ENCODE measurements at regions not wholly inside any gene's neighbourhood (a gene's known extent, or its start where the extent isn't known, plus 50 kb on each side); places are given as distances from the start of the nearest gene placed in this dataset.

DNA sequence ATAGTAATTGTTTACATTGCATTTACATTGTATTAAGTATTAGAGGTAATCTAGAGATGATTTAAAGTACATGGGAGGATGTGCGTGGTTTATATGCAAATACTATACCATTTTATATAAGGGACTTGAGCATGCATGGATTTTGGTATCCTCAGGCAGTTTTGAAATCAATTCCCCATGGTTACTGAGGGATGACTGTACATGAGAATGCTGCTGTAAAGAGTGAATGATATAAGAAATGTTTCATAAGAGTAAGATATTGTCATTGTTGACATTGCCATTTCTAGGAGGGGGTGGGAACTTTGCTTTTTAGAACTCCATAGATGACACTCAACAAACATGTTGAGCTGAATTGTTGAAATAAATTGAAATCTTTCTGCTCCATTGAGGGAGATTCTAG lies 185.0 kb downstream of the SEMA6A start:
- no peaks in the 10 kb centered on the region for H3K79me2 ChIP-seq (ENCODE audit: low read length)
- H3K4me3 ChIP-seq (ENCODE audit: low read length) = no peak overlapping the region
- H3K4me2 ChIP-seq (ENCODE audit: low read length) = no peak overlapping the region
- TF ChIP-seq, protein P1, sequence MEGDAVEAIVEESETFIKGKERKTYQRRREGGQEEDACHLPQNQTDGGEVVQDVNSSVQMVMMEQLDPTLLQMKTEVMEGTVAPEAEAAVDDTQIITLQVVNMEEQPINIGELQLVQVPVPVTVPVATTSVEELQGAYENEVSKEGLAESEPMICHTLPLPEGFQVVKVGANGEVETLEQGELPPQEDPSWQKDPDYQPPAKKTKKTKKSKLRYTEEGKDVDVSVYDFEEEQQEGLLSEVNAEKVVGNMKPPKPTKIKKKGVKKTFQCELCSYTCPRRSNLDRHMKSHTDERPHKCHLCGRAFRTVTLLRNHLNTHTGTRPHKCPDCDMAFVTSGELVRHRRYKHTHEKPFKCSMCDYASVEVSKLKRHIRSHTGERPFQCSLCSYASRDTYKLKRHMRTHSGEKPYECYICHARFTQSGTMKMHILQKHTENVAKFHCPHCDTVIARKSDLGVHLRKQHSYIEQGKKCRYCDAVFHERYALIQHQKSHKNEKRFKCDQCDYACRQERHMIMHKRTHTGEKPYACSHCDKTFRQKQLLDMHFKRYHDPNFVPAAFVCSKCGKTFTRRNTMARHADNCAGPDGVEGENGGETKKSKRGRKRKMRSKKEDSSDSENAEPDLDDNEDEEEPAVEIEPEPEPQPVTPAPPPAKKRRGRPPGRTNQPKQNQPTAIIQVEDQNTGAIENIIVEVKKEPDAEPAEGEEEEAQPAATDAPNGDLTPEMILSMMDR (IDR thresholded peaks at IDR 0.05; ENCODE audit: low read depth, low read length) = no peak
- TF ChIP-seq EZH2phosphoT487 (IDR thresholded peaks at IDR 0.05; ENCODE audit: low read depth) = no peak
- H3K4me1 ChIP-seq (ENCODE audit: low read length) = no peaks in the 10 kb centered on the region
- no peak overlapping the region for H3K9ac ChIP-seq (ENCODE audit: low read length)
- H3K27me3 ChIP-seq (ENCODE audit: low read depth, low read length) = no peaks in the 10 kb centered on the region
- no peak overlapping the region for H3K27ac ChIP-seq (ENCODE audit: low read length)
- H3K36me3 ChIP-seq (replicated peaks; ENCODE audit: low read depth, low read length) = no peaks in the 10 kb centered on the region
- H2AFZ ChIP-seq (ENCODE audit: low read depth, low read length) = no peak overlapping the region
- no peaks in the 10 kb centered on the region for H4K20me1 ChIP-seq (ENCODE audit: insufficient read depth, low read length)
- H3K9me3 ChIP-seq (ENCODE audit: insufficient read depth, low read length) = no peaks in the 10 kb centered on the region

DNA sequence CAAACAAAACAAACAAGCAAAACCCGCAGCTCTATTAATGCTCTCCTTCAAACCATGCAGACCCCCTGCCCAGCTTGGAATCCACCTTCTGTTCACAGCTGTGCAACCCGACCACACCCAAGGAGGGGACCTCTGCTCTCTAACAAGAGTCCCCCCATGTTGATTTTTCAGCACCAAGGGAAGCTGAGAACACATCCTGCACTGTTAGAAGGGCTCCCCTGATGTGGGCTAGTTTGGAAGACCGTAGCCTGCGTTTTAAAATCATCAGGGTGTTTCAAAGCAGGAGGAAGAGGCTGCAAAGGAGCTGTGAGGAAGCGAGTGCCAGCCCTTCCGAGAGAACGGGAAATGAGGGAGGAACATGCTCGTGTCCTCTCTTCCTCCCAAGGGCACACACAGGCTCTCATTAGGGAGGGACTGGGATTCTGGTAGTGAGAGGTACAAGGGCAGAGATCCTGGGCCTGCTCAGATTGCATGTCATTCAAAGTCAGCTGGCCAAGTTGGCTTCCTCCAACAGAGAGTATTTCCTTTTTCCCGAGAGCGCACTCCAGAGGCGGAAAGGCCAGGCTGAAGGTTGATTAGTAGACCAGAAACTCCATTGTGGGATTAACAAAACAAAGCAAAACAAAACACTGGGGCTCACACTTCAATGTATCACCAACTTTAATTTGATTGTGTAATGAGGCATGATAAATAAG lies 185.9 kb downstream of the SEMA6A start:
- Histone ChIP-seq H3K9ac (ENCODE audit: low read length) (no peak overlapping the region), H3K4me2 (ENCODE audit: low read length) (no peak overlapping the region), H3K79me2 (ENCODE audit: low read length) (no peaks in the 10 kb centered on the region), H3K9me3 (ENCODE audit: insufficient read depth, low read length) (no peaks in the 10 kb centered on the region), H4K20me1 (ENCODE audit: insufficient read depth, low read length) (no peaks in the 10 kb centered on the region), H3K27ac (ENCODE audit: low read length) (no peak overlapping the region), H3K4me1 (ENCODE audit: low read length) (no peaks in the 10 kb centered on the region), H3K4me3 (ENCODE audit: low read length) (no peak overlapping the region), H3K36me3 (replicated peaks; ENCODE audit: low read depth, low read length) (no peaks in the 10 kb centered on the region), H3K27me3 (ENCODE audit: low read depth, low read length) (no peaks in the 10 kb centered on the region), H2AFZ (ENCODE audit: low read depth, low read length) (no peak overlapping the region)
- TF ChIP-seq, protein P1 (IDR thresholded peaks at IDR 0.05; ENCODE audit: low read depth, low read length) = no peak
- no peak for TF ChIP-seq EZH2phosphoT487 (IDR thresholded peaks at IDR 0.05; ENCODE audit: low read depth)

DNA sequence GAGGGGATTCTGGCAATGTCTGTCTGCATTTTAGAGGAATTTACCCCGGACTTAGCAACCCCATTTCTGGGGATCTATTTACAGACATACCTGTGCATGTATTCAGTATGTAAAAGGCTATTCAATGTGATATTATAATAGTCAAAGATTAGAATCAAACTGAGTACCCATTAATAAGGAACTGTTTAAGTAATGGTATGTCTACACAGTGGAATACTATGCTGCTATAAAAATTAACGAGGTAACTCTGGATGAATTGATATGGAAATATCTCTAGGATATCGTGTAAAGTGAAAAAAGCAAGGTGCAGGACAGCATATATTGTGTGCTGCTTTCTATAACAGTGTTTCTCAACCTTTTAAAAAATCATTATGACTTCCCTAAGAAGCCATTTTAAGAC lies 186.9 kb downstream of the SEMA6A start:
- Histone ChIP-seq H3K79me2 (ENCODE audit: low read length) (no peaks in the 10 kb centered on the region), H3K27ac (ENCODE audit: low read length) (no peak overlapping the region)
- TF ChIP-seq, protein P1 (IDR thresholded peaks at IDR 0.05; ENCODE audit: low read depth, low read length) = no peak

DNA sequence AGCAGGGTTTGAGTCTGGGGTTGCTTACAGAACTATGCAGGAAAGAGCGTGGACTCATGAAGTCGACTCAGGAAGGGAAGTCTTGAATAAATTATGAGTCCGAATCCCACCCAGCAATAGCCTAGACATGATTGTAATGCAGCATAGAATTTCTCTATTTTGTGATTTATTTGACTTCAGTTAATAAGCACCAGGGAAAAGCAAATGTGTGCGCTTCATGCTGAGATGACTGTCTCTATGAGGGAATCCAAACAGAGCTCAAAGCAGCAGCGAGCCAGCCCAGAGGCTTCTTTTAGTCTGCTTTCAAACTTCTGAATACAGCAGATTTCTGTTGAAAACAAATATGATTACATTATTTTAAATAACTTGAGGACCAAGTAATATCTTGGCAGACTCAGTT lies 188.0 kb downstream of the SEMA6A start:
- H3K4me3 ChIP-seq (ENCODE audit: low read length) = no peak overlapping the region
- H3K9me3 ChIP-seq (ENCODE audit: insufficient read depth, low read length) = no peaks in the 10 kb centered on the region
- H2AFZ ChIP-seq (ENCODE audit: low read depth, low read length) = no peak overlapping the region
- H3K4me1 ChIP-seq (ENCODE audit: low read length) = no peaks in the 10 kb centered on the region
- H3K79me2 ChIP-seq (ENCODE audit: low read length) = no peaks in the 10 kb centered on the region
- no peak overlapping the region for H3K27ac ChIP-seq (ENCODE audit: low read length)
- H3K36me3 ChIP-seq (replicated peaks; ENCODE audit: low read depth, low read length) = no peaks in the 10 kb centered on the region
- H3K9ac ChIP-seq (ENCODE audit: low read length) = no peak overlapping the region
- H3K4me2 ChIP-seq (ENCODE audit: low read length) = no peak overlapping the region
- H4K20me1 ChIP-seq (ENCODE audit: insufficient read depth, low read length) = no peaks in the 10 kb centered on the region
- no peaks in the 10 kb centered on the region for H3K27me3 ChIP-seq (ENCODE audit: low read depth, low read length)
- no peak for TF ChIP-seq EZH2phosphoT487 (IDR thresholded peaks at IDR 0.05; ENCODE audit: low read depth)
- TF ChIP-seq, protein P1 (IDR thresholded peaks at IDR 0.05; ENCODE audit: low read depth, low read length) = no peak

More for the DNA sequence above, 186.9 kb downstream of the SEMA6A start:
- no peak overlapping the region for H3K4me2 ChIP-seq (ENCODE audit: low read length)
- no peak overlapping the region for H3K4me3 ChIP-seq (ENCODE audit: low read length)
- no peaks in the 10 kb centered on the region for H3K4me1 ChIP-seq (ENCODE audit: low read length)
- H3K36me3 ChIP-seq (replicated peaks; ENCODE audit: low read depth, low read length) = no peaks in the 10 kb centered on the region
- H3K27me3 ChIP-seq (ENCODE audit: low read depth, low read length) = no peaks in the 10 kb centered on the region
- H3K9ac ChIP-seq (ENCODE audit: low read length) = no peak overlapping the region
- no peaks in the 10 kb centered on the region for H3K9me3 ChIP-seq (ENCODE audit: insufficient read depth, low read length)
- H4K20me1 ChIP-seq (ENCODE audit: insufficient read depth, low read length) = no peaks in the 10 kb centered on the region
- H2AFZ ChIP-seq (ENCODE audit: low read depth, low read length) = no peak overlapping the region
